ENCODE measurements at regions not wholly inside any gene's neighbourhood (a gene's known extent, or its start where the extent isn't known, plus 50 kb on each side); places are given as distances from the start of the nearest gene placed in this dataset.

- TF ChIP-seq CTCF (IDR thresholded peaks at IDR 0.05), result no peak
- TF ChIP-seq EZH2 (IDR thresholded peaks at IDR 0.05), result no peak
These were observed 789.2 kb upstream of the RGS18 start for GRCh38 chr1:191368891-191369654.
